HFF-Myc (cell line): ENCODE measurements at regions not wholly inside any gene's neighbourhood (a gene's known extent, or its start where the extent isn't known, plus 50 kb on each side); places are given as distances from the start of the nearest gene placed in this dataset.
A peak's percentile ranks its signal among the peaks of the same experiment; 100 is the strongest.

Source experiments
- DNase-seq: peaks from one replicate; pipeline ENCODE4 v3.0.0-alpha.2; 2011; ENCODE audit warnings: low read depth; ENCODE audit errors: extremely low read depth
- H3K4me3 ChIP-seq: replicated peaks from 2 replicates; pipeline ENCODE4 v1.5.1; 2011; ENCODE audit warnings: low read depth, mild to moderate bottlenecking, control low read depth, low read length
- TF ChIP-seq, protein P1 (sequence below): IDR thresholded peaks from 2 replicates; pipeline ENCODE4 v1.5.1; 2012; ENCODE audit warnings: mild to moderate bottlenecking, low read depth, low read length, control low read depth; ENCODE audit errors: missing control alignments

DNA sequence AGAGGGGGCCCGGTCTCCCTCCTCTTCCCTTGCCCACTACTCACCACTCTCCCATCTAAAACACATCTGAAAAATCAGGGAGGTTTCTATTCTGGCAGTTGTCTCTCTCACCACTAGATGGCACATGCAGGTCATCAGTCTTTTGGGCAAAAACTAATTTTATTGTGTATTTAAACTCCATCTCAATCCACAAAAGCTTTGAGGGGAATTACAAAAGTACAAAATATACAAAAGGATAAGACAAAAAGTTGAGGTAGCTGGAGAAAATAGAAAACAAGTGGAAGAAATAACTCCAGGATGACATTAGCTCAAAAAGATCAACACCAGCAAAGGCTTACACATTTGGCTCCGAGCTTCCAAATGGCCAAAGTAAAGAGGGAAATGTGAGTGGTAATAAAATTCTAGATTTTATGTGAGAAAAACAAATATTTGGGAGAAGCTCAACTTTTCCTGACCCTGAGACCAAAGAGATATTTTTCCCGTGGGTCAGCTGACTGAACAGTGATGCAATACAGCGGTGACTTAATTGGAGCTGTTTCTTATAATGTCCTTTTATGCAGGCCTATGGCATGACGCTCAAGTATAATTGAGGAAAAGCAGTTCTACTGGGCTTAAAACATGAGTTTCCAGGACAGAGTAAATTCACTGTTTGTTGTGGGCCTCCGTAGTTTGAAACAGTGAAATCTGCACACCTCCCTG is 79.8 kb upstream of the CHD6 start:
- DNase-seq = no peak
- TF ChIP-seq, protein P1, sequence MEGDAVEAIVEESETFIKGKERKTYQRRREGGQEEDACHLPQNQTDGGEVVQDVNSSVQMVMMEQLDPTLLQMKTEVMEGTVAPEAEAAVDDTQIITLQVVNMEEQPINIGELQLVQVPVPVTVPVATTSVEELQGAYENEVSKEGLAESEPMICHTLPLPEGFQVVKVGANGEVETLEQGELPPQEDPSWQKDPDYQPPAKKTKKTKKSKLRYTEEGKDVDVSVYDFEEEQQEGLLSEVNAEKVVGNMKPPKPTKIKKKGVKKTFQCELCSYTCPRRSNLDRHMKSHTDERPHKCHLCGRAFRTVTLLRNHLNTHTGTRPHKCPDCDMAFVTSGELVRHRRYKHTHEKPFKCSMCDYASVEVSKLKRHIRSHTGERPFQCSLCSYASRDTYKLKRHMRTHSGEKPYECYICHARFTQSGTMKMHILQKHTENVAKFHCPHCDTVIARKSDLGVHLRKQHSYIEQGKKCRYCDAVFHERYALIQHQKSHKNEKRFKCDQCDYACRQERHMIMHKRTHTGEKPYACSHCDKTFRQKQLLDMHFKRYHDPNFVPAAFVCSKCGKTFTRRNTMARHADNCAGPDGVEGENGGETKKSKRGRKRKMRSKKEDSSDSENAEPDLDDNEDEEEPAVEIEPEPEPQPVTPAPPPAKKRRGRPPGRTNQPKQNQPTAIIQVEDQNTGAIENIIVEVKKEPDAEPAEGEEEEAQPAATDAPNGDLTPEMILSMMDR = peak; percentile 84
- H3K4me3 ChIP-seq = no peak overlapping the region

- no peak for DNase-seq
- TF ChIP-seq, protein P1 = no peak
- H3K4me3 ChIP-seq = no peak overlapping the region
These were observed 78.3 kb upstream of the CHD6 start for GRCh38 chr20:41696428-41696827.

- no peak overlapping the region for H3K4me3 ChIP-seq
- TF ChIP-seq, protein P1 = no peak
- no peak for DNase-seq
These were observed 76.6 kb upstream of the CHD6 start for GRCh38 chr20:41694796-41695195.

- peak; percentile 81 for DNase-seq
- H3K4me3 ChIP-seq = peak overlapping the region; percentile 57
- TF ChIP-seq, protein P1 = peak; percentile 47
These were observed 75.2 kb upstream of the CHD6 start for GRCh38 chr20:41693136-41693979.

DNA sequence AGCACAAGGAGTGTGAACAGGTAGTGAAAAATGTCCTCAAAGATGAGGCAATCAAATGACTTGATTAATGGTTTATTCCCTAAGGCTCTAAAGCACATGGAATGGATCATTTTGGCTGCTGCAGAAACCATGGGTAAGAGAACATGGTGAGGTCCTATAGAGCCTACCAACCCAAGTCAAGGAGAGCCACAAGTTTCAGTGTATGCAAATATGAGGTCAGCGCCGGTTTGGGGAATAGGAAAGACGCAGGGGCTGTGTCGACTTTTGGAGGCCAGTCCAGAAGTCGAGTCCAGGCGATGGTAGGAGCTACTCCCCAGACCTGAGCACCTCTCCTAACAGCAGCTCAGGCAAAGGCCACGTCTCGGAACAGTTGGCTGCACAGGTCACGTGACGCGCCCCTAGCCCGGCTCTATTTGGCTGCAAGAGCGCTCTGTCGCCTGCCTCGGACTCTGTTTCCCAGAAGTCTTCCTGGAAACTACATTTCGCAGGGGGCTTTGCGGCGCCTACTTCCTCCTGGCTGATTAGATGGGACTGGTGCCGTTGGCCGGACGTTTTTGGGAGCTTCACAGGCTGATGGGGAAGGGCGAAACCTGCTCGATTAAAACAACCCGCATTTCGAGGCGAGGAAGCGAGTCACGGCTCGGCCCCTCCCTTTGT is 74.4 kb upstream of the CHD6 start:
- peak; percentile 31 for DNase-seq
- TF ChIP-seq, protein P1 = no peak
- peak overlapping the region; percentile 57 for H3K4me3 ChIP-seq

DNA sequence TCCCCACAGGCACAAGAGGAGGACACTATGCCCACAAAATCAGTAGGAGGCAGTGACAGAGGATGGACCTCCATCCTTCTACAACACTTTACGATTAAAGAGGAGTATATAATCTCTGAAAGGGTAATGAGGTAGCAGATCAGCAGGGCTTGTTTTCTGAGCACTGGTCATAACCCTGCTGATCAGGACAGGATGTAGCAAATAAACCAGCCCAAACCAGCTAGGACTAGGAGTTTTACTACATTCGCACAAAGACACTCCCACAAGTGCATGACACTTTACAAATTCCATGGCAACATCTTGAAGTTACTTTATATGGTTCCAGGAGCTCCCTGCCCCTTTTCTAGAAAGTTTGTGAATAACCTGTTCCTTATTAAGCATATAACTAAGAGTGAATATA is 73.3 kb upstream of the CHD6 start:
- TF ChIP-seq, protein P1 = no peak
- H3K4me3 ChIP-seq = no peak overlapping the region
- no peak for DNase-seq
